ENCODE measurements at regions not wholly inside any gene's neighbourhood (a gene's known extent, or its start where the extent isn't known, plus 50 kb on each side); places are given as distances from the start of the nearest gene placed in this dataset.

DNA sequence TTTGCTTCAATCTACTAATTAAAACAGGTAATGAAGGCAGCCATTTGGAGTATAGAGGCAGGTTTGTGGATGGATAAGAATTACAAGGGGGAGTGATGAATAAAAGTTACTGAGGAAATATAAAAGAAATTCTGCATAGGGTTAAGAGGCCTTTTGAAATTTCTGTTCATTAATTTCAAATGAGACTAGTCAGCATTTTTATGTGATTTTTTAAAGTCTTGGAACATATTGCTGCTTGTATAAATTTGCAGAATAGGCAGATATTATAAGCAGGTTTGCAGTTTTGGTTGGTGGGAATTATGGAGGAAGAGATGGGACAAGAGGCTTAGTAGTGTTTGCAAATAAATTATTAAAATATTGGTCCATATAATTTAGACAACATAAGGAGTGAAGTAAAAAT, 750.4 kb upstream of the AGA start:
- H3K4me3 ChIP-seq (ENCODE audit: low read depth, poor library complexity, severe bottlenecking), result no peak overlapping the region
- TF ChIP-seq POLR2A (IDR thresholded peaks at IDR 0.05), result no peak
- TF ChIP-seq, protein P1, sequence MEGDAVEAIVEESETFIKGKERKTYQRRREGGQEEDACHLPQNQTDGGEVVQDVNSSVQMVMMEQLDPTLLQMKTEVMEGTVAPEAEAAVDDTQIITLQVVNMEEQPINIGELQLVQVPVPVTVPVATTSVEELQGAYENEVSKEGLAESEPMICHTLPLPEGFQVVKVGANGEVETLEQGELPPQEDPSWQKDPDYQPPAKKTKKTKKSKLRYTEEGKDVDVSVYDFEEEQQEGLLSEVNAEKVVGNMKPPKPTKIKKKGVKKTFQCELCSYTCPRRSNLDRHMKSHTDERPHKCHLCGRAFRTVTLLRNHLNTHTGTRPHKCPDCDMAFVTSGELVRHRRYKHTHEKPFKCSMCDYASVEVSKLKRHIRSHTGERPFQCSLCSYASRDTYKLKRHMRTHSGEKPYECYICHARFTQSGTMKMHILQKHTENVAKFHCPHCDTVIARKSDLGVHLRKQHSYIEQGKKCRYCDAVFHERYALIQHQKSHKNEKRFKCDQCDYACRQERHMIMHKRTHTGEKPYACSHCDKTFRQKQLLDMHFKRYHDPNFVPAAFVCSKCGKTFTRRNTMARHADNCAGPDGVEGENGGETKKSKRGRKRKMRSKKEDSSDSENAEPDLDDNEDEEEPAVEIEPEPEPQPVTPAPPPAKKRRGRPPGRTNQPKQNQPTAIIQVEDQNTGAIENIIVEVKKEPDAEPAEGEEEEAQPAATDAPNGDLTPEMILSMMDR (IDR thresholded peaks at IDR 0.05), result no peak
- intact Hi-C loops (cut with DNase I; ENCODE audit: low total_unique reads), result no loop called here
- DNase-seq (ENCODE audit: low spot score in 2 of 2), result no peak

DNA sequence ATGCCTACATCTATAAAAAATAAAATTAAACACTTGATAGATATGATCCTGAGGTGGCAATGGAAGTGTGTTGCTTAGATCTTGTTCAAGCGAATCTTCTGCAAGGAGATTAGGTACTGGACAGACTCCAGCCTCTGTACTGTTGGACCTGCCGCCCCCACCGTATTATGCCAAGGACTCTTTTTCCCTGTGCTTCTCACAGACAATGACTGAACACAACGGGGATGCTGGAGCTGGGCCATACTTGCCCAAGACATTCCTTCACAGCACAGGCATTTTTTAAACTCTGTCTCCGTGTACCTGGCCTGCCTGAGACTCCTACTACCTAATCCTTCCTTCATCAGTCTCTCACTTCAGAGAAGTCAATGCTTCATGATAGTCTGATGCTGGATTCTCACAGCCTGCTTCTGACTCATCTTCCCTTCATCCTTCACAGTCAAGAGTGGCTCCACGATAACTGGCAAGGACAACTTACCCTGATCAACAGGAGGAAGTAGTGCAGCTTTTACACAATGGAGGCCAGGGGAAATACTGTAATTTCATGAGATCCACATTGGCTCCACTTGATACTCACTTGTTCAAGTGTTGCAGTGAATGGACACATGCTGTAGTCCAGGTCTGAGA, 754.6 kb upstream of the AGA start:
- intact Hi-C loops (cut with DNase I; ENCODE audit: low total_unique reads), result no loop called here
- DNase-seq (ENCODE audit: low spot score in 2 of 2), result no peak
- WGBS, 2 donors, result 73 to 81% methylated on average over 6 of the region's 6 CpGs
- H3K4me3 ChIP-seq (ENCODE audit: low read depth, poor library complexity, severe bottlenecking), result no peak overlapping the region
- no peak for TF ChIP-seq POLR2A (IDR thresholded peaks at IDR 0.05)
- TF ChIP-seq, protein P1 (IDR thresholded peaks at IDR 0.05), result no peak

DNA sequence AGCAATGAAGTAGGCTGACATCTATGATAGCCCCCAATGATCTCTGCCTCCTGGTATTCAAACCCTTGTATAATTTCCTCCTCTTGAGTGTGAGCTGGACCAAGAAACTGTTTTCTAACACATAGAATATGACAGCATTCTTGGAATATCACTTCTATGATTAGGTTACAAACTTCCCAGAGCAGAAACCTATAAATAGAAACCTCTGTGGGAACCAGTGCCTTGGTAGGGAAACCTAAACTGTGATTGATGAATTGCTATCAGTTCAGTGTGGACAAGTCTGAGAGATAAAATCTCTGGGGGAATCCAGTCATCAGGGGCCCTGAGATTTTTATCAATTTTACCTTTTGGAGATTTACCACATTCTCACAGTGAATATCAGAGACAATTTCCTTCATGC, 756.5 kb upstream of the AGA start:
- no peak for DNase-seq (ENCODE audit: low spot score in 2 of 2)
- H3K4me3 ChIP-seq (ENCODE audit: low read depth, poor library complexity, severe bottlenecking), result no peak overlapping the region
- intact Hi-C loops (cut with DNase I; ENCODE audit: low total_unique reads), result no loop called here
- TF ChIP-seq POLR2A (IDR thresholded peaks at IDR 0.05), result no peak
- TF ChIP-seq, protein P1 (IDR thresholded peaks at IDR 0.05), result no peak

DNA sequence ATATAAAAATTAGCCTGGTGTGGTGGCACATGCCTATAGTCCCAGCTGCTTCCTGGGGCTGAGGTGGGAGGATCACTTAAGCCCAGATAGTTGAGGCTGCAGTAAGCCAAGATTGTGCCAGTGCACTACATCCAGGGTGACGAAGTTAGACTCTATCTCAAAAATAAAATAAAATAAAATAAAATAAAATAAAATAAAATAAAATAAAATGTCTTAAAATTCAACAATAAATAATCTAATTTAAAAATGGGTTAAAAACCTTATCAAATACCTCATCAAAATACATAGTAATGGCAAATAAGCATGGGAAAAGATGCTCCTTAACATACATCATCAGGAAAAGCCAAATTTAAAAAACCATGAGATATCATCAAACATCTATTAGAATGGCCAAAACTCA, 760.2 kb upstream of the AGA start:
- intact Hi-C loops (cut with DNase I; ENCODE audit: low total_unique reads), result no loop called here
- no peak for TF ChIP-seq POLR2A (IDR thresholded peaks at IDR 0.05)
- TF ChIP-seq, protein P1 (IDR thresholded peaks at IDR 0.05), result no peak
- 86 to 92% methylated on average over 1 of the region's 1 CpG for WGBS, 2 donors

DNA sequence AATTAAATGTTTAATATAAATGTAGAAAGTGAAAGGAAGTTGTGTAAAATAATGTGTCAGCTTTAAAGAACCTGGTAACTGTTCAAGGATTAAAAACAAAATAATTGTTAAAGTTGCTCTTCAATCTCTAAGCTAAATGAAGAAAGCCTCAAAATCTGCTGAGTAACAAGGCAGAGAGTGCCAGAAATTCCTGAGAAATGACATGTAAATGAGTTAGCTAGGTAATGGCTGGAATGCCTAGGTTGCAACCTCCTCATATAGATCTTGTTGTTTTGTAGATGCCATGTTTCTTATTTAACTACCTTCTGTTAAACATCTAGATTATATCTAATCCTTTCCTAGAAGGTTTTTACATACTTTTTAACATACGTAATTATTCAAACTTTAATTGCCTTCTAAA, 763.6 kb upstream of the AGA start:
- intact Hi-C loops (cut with DNase I; ENCODE audit: low total_unique reads), result no loop called here

More for the DNA sequence above, 760.2 kb upstream of the AGA start:
- no peak for DNase-seq (ENCODE audit: low spot score in 2 of 2)
- H3K4me3 ChIP-seq (ENCODE audit: low read depth, poor library complexity, severe bottlenecking), result no peak overlapping the region

More for the DNA sequence above, 763.6 kb upstream of the AGA start:
- TF ChIP-seq, protein P1 (IDR thresholded peaks at IDR 0.05), result no peak
- no peak for TF ChIP-seq POLR2A (IDR thresholded peaks at IDR 0.05)
- no peak for DNase-seq (ENCODE audit: low spot score in 2 of 2)
- 54 to 62% methylated on average over 1 of the region's 1 CpG for WGBS, 2 donors
- no peak overlapping the region for H3K4me3 ChIP-seq (ENCODE audit: low read depth, poor library complexity, severe bottlenecking)
